CD1c-positive myeloid dendritic cell (primary cell): ENCODE measurements at regions not wholly inside any gene's neighbourhood (a gene's known extent, or its start where the extent isn't known, plus 50 kb on each side); places are given as distances from the start of the nearest gene placed in this dataset.
"Not testable (repeated sequence)": the region's sequence is repeated elsewhere in the genome, so short reads cannot be mapped to it uniquely, and the experiment has no call there.

Experiments
- DNase-seq: peaks from one replicate; pipeline ENCODE4 v3.0.0-alpha.2; 2016; ENCODE audit errors: extremely low spot score

- no peak for DNase-seq
Measured at GRCh38 chr7:16266877-16267276, 154.5 kb downstream of the CRPPA start.

- not testable (repeated sequence) for DNase-seq
Measured at GRCh38 chr7:16266470-16266869, 154.9 kb downstream of the CRPPA start.

- no peak for DNase-seq
Measured at GRCh38 chr7:16265863-16266458, 155.4 kb downstream of the CRPPA start.

GRCh38 chr7:16264823-16265804, 156.2 kb downstream of the CRPPA start:
- DNase-seq, result no peak

GRCh38 chr7:16264036-16264819, 157.1 kb downstream of the CRPPA start:
- no peak for DNase-seq

- DNase-seq, result not testable (repeated sequence)
Measured at GRCh38 chr7:16263377-16263776, 158.0 kb downstream of the CRPPA start.

- no peak for DNase-seq
Measured at GRCh38 chr7:16261654-16262053, 159.7 kb downstream of the CRPPA start.

- DNase-seq, result no peak
Measured at GRCh38 chr7:16261100-16261499, 160.2 kb downstream of the CRPPA start.

GRCh38 chr7:16260236-16260728, 161.1 kb downstream of the CRPPA start:
- no peak for DNase-seq

GRCh38 chr7:16256419-16256818, 164.9 kb downstream of the CRPPA start:
- not testable (repeated sequence) for DNase-seq

GRCh38 chr7:16255952-16256351, 165.4 kb downstream of the CRPPA start:
- not testable (repeated sequence) for DNase-seq

- not testable (repeated sequence) for DNase-seq
Measured at GRCh38 chr7:16250655-16251054, 170.7 kb downstream of the CRPPA start.

- not testable (repeated sequence) for DNase-seq
Measured at GRCh38 chr7:16249204-16249603, 172.1 kb downstream of the CRPPA start.

GRCh38 chr7:16248556-16248955, 172.8 kb downstream of the CRPPA start:
- not testable (repeated sequence) for DNase-seq

GRCh38 chr7:16244469-16244868, 176.9 kb downstream of the CRPPA start:
- no peak for DNase-seq

- no peak for DNase-seq
Measured at GRCh38 chr7:16242920-16243319, 178.4 kb downstream of the CRPPA start.

- DNase-seq, result no peak
Measured at GRCh38 chr7:16241017-16241416, 180.3 kb downstream of the CRPPA start.

GRCh38 chr7:16236381-16236780, 185.0 kb downstream of the CRPPA start:
- no peak for DNase-seq

- no peak for DNase-seq
Measured at GRCh38 chr7:16235147-16236114, 185.9 kb downstream of the CRPPA start.

GRCh38 chr7:16234493-16235146, 186.7 kb downstream of the CRPPA start:
- DNase-seq, result no peak
